ENCODE measurements at regions not wholly inside any gene's neighbourhood (a gene's known extent, or its start where the extent isn't known, plus 50 kb on each side); places are given as distances from the start of the nearest gene placed in this dataset.
"Not testable (repeated sequence)": the region's sequence is repeated elsewhere in the genome, so short reads cannot be mapped to it uniquely, and the experiment has no call there.

DNA sequence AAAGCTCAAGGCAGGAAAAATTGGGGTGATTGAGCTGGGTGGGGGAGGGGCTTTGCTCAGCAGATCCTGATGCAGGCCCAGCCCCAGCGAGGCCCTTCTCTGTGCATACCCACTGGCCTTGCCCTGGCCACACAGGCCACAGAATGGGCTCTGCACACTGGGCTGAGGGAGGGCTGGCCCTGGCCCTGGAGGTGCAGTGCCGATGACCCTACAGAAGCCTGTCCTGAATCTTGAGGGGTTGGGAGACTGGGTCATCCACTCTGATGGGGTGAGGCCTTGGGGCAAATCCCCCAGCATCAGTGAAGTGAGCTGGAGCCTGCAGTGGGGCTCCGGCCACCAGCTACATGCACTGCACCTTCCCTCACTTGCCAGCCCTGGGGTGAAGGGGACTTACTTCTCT is 153.1 kb downstream of the URI1 start:
- no peak for ATAC-seq (ENCODE audit: poor library complexity)
- intact Hi-C loops (cut with DNase I): no loop called here
- no peak for DNase-seq

- intact Hi-C loops (cut with DNase I): no loop called here
- no peak for DNase-seq
- no peak for ATAC-seq (ENCODE audit: poor library complexity)
These were observed 154.7 kb downstream of the URI1 start for GRCh38 chr19:30096596-30097370.

DNA sequence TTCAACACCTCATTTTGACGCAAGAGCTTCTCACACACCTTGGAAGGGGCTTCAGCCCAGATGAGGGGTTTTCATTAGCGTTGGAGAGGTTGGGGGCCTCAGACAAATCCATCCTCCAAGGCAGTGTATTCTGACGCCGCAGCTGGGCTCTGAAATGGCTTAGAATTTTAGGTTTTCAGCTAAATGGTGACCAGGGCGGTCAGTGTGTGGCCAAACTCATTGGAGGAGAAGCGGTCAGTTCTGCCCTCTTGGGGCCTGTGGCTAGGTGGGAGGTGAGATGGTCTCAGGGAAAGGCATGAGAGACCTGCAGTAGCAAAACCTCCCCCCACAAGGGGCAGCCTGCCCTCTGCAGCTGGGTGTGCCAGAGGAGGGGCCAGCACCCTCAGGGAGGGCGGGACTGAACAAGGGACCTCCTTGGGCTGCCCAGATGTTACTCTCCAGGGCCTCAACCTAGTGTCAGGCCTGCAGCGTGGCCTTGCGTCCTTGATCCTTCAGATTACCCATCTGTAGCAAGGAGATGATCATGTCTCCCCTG is 155.8 kb downstream of the URI1 start:
- ATAC-seq (ENCODE audit: poor library complexity) (no peak), DNase-seq (no peak)
- intact Hi-C loops (cut with DNase I): no loop called here

- ATAC-seq (ENCODE audit: poor library complexity): no peak
- intact Hi-C loops (cut with DNase I): no loop called here
- DNase-seq: no peak
These were observed 160.2 kb downstream of the URI1 start for GRCh38 chr19:30102239-30102638.

DNA sequence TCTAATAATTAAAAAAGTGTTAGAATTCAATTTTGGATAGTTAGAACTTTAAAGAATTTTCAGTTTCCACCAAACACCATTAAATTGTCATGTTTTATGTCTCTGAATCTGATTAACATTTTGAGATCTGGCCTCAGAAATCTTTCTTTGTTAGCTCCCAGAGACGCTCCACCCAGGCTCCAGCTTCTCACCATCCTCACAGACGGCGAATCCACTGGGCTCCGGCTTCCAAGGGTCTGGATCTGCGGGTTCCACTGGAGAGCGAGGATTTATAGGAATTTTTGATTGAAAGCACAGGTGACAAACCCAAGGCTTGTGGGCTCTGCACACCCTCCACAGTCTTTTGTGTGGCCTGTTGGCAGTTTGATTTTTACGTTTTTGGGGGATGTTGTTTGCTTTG is 160.6 kb downstream of the URI1 start:
- ATAC-seq (ENCODE audit: poor library complexity) (no peak), DNase-seq (no peak)
- intact Hi-C loops (cut with DNase I): no loop called here

DNA sequence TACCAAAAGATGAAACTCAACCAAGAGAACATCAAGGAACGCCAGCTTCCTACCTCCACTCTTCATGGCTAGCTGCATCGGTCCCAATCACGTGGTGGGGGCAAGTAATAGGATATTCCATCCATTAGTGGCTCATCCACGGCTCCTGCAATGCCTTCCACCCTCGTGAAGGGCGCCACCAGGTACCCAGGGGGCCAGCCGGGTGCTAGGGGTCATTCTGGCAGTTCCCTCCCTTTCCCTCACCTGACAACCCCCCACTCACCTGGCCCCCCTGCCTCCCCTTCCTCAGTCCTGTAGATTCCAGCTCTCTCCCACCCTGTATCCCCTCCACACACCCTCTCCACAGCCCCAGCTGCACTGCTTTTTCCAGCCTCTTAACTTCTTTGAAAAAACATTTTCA is 161.9 kb downstream of the URI1 start:
- ATAC-seq (ENCODE audit: poor library complexity): no peak
- DNase-seq: no peak
- intact Hi-C loops (cut with DNase I): no loop called here

DNA sequence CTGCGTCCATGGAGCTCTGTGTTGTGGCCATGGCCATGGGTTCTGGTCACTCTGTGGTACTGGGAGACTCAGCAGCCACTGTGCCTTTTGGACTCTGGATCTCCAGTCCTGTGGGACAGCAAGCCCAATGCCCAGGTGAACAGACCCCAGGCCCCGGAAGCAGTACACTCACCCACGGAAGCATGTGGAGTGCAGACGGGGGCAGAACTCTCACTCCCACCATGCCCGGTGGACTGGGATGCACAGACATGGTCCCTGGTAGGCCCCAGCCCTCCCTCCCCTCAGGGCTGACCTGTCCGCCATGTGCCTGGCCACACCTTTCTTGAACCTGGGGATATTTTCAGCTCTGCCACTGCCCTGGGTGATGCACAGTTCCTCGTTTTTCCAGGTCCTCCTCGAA is 163.3 kb downstream of the URI1 start:
- DNase-seq (no peak), ATAC-seq (ENCODE audit: poor library complexity) (no peak)
- intact Hi-C loops (cut with DNase I): no loop called here

- intact Hi-C loops (cut with DNase I): no loop called here
- no peak for DNase-seq
- no peak for ATAC-seq (ENCODE audit: poor library complexity)
These were observed 163.7 kb downstream of the URI1 start for GRCh38 chr19:30105727-30106126.

DNA sequence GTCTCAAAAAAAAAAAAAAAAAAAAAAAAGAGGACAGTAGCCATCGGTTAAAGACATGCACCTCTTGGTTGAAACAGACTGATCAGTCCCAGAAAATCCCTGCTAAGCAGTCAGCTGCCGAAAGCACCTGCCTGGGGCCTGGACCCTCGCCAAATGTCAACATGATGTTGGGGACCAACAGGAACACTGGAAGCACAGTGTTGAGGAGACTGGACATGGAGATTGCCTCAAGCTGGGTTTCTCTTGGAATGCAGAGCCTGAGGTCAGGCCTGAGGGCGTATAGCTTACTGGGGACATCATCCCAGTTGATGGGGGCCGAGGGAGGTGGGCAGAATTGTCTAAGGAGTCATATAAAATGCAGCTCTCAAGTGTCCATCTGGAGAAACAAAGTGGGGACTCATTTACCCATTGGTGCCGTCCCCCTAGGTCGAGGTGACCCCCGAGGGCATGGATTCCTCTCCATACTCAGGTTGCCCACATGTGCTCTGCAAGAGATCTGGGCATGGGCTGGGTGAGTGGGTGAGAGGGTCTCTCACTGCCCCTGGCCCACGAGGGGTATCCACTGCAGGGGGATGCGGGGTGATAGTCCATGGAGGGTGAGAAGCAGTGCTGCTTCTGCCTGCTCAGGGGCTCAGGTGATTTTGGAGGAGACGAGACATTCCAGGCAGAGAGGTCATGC is 164.5 kb downstream of the URI1 start:
- intact Hi-C loops (cut with DNase I): no loop called here
- ATAC-seq (ENCODE audit: poor library complexity) (no peak), DNase-seq (no peak)

DNA sequence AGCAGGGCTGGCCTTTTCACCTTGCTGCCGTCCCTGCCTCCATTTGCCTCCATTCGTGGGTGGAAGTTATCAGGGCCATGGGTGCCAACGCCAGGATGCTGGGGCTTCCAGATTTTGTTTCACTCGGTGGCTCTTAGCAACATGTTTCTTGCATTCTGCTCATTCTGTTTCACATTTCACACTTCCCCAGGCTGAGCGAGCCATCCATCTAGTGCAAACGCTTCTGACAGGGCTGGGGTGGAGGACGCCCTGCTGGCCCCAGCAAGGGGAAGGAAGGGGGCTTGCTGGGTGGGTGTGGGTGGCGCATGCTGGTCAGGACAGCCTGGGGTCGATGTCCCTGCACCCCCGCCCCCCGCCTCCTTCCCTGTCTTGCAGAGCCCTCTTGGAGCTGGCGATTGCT is 165.2 kb downstream of the URI1 start:
- intact Hi-C loops (cut with DNase I): no loop called here
- DNase-seq (no peak), ATAC-seq (ENCODE audit: poor library complexity) (no peak)

DNA sequence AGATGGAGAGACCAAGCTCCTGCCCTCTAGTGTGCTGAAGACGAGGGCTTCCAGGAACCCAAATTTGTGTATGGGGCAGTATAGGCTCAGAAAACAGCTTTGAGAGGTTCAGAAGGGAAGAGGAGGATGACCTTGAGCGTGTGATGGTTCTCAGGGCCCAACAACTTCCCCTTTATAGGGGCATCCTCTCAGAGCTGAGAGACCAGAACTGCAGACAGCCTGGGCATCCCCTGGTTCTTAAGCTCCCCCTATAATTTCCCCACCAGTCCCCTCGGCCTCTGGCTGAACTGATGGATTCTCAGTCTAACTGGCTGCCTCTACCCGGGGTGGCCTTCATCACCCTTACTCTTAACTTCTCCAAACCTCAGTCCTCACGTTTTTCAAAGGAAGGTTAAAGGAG is 167.5 kb downstream of the URI1 start:
- DNase-seq: no peak
- intact Hi-C loops (cut with DNase I): no loop called here
- ATAC-seq (ENCODE audit: poor library complexity): no peak

DNA sequence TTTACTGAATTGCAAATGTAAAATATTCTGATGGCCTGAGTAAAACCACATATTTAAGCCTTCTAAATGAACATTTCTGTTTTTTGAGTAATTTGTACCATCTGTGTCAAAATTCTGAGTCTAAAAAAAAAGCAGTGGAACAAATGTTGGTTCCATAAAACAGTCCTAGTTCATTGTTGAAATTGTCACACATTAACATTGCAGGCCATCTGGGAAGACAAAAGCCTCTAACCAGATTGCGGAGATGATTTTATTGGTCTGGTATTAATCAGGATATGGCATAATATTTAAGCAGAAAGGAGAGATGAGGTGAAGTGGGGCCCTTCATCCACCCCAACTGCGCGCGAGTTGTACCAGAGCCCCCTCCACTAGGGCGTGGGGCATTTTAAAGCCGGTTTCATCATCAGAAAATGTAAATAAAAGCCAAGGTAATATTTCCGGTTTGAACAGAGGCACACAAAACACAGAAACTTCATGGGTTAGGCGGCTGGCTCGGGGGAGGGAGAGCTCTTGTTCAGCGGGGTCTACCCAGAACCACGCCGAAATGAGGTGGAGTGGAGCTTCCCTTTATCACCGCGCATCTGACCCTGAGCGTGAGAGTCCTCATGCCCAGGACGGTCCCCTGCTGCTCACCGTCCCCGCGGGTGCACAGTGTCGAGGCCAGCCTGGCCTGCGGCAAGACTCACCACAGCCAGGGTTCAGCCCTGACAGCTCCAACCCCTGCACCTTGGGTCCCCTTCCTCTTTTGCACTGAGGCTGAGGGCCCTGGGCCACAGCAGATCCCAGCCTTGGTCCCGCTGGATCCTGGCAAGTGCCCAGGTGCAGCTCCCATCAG is 169.2 kb downstream of the URI1 start:
- intact Hi-C loops (cut with DNase I): no loop called here
- DNase-seq (no peak), ATAC-seq (ENCODE audit: poor library complexity) (no peak)

- no peak for DNase-seq
- intact Hi-C loops (cut with DNase I): no loop called here
- no peak for ATAC-seq (ENCODE audit: poor library complexity)
These were observed 170.1 kb downstream of the URI1 start for GRCh38 chr19:30112171-30112570.

DNA sequence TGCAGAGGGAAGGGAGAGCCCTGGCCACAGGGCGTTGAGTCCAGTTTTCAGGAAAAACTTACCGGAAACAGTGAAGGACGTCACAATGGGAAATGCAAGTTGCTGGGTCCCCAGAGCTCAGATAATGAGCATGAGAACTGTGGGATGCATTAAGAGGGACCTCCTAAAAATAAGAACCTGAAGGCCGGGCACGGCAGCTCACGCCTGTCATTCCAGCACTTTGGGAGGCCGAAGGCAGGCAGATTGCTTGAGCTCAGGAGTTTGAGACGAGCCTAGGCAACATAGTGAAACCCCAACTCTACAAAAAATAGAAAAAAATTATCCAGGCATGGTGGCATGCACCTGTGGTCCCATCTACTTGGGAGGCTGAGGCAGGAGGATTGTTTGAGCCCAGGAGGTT is 170.6 kb downstream of the URI1 start:
- no peak for DNase-seq
- intact Hi-C loops (cut with DNase I): no loop called here
- no peak for ATAC-seq (ENCODE audit: poor library complexity)

DNA sequence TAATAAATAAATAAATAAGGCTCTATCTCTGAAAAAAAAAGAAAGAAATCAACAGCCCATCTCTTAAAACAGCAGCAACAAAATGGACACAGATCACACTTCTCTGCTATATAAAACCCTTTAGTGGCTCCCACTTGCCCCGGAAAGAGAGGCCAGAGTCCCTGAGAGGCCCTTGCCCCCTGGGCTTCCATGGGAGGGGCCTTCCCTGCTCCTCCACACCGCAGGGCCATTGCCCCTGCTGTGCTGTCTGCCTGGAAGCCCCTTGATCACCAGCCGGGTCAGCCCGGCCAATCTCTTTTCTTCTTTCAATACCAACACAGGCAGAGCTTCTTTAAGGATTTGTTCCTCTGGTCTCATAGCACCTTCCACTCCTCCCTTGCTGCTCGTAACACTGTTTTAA is 171.1 kb downstream of the URI1 start:
- no peak for DNase-seq
- no peak for ATAC-seq (ENCODE audit: poor library complexity)
- intact Hi-C loops (cut with DNase I): no loop called here

DNA sequence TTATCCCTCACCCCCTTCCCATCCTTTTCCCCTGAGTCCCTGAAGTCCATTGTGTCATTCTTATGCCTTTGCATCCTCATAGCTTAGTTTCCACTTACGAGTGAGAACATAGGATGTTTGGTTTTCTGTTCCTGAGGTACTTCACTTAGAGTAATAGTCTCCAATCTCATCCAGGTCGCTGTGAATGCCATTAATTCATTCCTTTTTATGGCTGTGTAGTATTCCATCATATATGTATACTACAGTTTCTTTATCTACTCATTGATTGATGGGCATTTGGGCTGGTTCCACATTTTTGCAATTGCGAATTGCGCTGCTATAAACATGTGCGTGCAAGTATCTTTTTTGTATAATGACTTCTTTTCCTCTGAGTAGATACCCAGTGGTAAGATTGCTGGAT is 172.1 kb downstream of the URI1 start:
- intact Hi-C loops (cut with DNase I); DNase-seq; ATAC-seq (ENCODE audit: poor library complexity): not testable (repeated sequence)

DNA sequence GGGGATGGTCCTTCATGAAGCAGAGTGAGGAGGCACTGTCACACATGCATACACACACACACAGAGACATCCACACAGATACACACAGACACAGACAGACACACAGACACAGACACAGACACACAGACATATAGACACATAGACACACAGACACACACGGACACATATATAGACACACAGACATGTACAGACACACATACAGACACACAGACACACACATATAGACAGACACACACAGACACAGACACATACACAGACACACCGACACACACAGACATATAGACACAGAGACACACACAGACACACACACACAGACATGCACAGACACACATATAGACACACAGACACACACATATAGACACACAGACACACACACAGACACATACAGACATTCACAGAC is 173.9 kb downstream of the URI1 start:
- ATAC-seq (ENCODE audit: poor library complexity) (no peak), DNase-seq (no peak)
- intact Hi-C loops (cut with DNase I): no loop called here

DNA sequence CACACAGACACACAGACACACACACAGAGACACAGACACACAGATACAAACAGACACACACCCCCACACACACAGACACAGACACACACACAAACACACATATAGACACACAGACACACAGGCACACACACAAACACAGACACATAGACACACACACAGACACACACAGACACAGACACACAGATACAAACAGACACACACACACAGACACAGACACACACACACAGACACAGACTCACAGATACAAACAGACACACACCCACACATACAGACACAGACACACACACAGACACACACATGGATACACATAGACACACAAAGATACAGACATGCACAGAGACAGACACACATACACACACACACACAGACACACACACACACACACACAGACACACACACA is 174.5 kb downstream of the URI1 start:
- intact Hi-C loops (cut with DNase I): no loop called here
- DNase-seq (no peak), ATAC-seq (ENCODE audit: poor library complexity) (no peak)

GRCh38 chr19:30116984-30117555 is 175.0 kb downstream of the URI1 start:
- DNase-seq: no peak
- no peak for ATAC-seq (ENCODE audit: poor library complexity)
- intact Hi-C loops (cut with DNase I): no loop called here
